Activated naive CD4-positive, alpha-beta T cell treated with anti-CD3 and anti-CD28 coated beads, Interleukin-2, amount 50 U/mL, for 72 hours (primary cell): ENCODE measurements at regions not wholly inside any gene's neighbourhood (a gene's known extent, or its start where the extent isn't known, plus 50 kb on each side); places are given as distances from the start of the nearest gene placed in this dataset.
"Not testable (repeated sequence)": the region's sequence is repeated elsewhere in the genome, so short reads cannot be mapped to it uniquely, and the experiment has no call there.

Source experiments
- ATAC-seq, 2 donors: fragments of 150-1000 bp; cut with Tn5 transposase; 2 replicates each; pipeline ENCODE4 v1.10.0; 2021; ENCODE audit warnings: mild to moderate bottlenecking in 2 of 2, moderate library complexity in 2 of 2
- DNase-seq, 2 donors: peaks; one replicate each; pipeline ENCODE4 v3.0.0; 2021 to 2022; ENCODE audit warnings: low spot score in 2 of 2
- H3K27ac Mint-ChIP-seq, 2 donors: one replicate each; pipeline ENCODE4 v1.8.0; 2022; ENCODE audit warnings: mild to moderate bottlenecking in 2 of 2, mixed read lengths in 2 of 2
- H3K36me3 Mint-ChIP-seq, 2 donors: one replicate each; pipeline ENCODE4 v1.8.0; 2022; ENCODE audit warnings: mixed read lengths in 2 of 2
- H3K9me3 Mint-ChIP-seq, 2 donors: one replicate each; pipeline ENCODE4 v1.8.0; 2022; ENCODE audit warnings: mixed read lengths in 2 of 2

DNA sequence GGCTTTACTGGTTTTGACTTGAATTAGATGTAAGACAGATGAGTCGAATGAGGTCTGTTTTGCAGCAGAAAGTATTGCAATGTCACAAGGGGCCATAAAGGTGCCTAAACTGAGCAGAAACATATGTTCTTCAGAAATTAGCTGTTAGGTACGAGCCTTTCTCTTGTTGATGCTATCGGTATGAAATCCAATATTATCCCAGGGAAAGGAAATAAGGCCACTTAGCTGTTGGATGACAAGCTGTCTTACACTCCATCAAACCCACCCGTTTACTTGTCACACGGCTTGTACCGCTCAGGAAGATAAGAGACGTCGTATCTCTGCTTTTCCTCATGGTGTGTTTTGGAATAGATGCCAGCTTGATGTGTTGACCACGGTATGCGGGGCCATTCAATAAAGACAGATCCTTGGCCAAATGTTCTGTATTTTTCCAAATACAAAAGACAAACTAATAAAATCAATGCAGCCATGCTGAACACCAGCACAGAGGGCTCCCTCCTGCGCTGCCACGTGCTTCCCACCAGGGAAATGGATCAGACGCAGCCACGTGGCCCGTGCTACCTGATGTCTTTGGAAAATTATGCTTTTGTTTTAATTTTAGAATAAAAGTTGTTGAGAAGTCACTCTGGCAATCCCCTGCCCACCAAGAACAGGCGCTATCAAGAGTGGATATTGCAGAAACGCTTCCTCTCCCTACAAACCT, 255.9 kb upstream of the SULF2 start:
- Mint-ChIP-seq H3K36me3 (no peaks in the 10 kb centered on the region), H3K27ac (no peak overlapping the region), H3K9me3 (peaks cover 0 to 3% of the 10 kb centered on the region in 2 donors)
- no peak for DNase-seq
- no peak for ATAC-seq

DNA sequence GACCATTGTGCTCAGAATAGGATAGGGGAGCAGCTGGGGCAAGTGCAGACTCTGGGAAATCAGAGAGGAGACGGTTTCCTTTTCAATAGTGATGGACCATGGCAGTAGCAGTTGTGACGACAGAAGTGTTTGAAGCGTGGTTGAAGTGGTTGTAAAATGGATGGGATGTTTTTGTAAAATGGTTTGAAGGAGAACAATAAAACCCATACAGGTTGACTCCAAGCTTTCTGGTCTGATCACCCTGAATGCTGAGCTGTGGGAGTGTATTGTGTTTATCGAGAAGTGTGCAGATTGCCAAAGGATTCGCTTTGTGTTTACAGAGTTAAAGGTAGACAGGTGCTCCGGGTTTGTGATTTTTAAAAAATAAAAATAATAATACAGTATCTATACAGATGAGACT, 255.2 kb upstream of the SULF2 start:
- peaks cover 0 to 3% of the 10 kb centered on the region in 2 donors for H3K9me3 Mint-ChIP-seq
- ATAC-seq: no peak
- no peak for DNase-seq
- H3K36me3 Mint-ChIP-seq: no peaks in the 10 kb centered on the region
- no peak overlapping the region for H3K27ac Mint-ChIP-seq

DNA sequence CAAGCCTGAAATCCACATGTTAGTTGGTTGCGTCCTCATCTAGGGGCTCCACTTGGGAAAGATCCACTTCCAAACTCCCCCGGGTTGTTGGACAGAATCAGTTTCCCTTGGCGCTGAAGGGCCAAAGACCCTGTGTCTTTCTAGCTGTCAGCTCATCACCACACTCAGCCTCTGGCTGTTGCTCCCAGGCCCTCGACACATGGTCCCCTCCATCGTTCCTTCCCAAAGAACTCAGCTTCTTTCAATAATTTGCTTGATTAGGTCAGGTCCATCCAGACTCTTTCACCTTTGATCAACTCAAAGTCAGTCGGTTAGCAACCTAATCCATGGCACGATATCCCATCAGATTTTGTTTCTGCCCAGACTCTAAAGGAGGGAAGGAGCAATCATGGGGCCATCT, 254.8 kb upstream of the SULF2 start:
- H3K27ac Mint-ChIP-seq: no peak overlapping the region
- no peak for DNase-seq
- ATAC-seq: no peak
- H3K36me3 Mint-ChIP-seq: no peaks in the 10 kb centered on the region
- H3K9me3 Mint-ChIP-seq: peaks cover 0 to 3% of the 10 kb centered on the region in 2 donors

DNA sequence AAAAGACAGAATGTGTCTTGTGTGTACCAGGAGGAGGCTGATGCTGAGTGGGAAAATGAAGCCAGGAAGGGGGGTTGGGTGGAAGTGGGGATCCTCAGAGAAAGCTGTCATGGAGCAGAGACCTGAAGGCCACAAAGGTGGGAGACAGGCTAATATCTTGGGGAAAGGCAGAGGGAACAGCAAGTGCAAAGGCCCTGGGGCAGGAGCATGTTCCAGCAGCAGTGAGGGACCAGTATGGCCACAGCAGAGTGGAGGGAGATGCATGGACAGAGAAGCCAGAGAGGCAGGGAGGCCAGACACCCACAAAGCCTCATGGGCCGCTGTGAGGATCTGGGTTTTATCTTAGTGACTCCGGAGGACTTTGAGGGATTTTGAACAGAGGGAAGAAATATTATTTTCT, 254.2 kb upstream of the SULF2 start:
- Mint-ChIP-seq H3K9me3 (peaks cover 0 to 3% of the 10 kb centered on the region in 2 donors), H3K27ac (no peak overlapping the region), H3K36me3 (no peaks in the 10 kb centered on the region)
- no peak for DNase-seq
- ATAC-seq: no peak

DNA sequence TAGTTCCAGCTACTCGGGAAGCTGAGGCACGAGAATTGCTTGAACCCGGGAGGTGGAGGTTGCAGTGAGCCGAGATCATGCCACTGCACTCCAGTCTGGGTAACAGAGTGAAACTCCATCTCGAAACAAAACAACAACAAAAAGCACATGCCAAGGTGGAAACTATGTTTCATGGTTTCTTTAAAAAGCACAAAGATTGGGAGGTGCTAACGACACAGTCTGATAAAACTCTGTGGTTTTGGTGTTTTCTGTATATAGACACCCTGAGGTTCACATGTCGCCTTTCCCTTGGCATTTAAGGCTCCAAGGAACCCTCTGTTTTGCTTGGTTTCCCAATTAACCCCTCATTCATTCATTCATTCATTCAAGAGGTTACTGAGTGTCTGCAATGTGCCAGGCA, 253.4 kb upstream of the SULF2 start:
- DNase-seq (no peak), ATAC-seq (no peak)
- Mint-ChIP-seq H3K27ac (no peak overlapping the region), H3K36me3 (no peaks in the 10 kb centered on the region), H3K9me3 (peaks cover 0 to 3% of the 10 kb centered on the region in 2 donors)

DNA sequence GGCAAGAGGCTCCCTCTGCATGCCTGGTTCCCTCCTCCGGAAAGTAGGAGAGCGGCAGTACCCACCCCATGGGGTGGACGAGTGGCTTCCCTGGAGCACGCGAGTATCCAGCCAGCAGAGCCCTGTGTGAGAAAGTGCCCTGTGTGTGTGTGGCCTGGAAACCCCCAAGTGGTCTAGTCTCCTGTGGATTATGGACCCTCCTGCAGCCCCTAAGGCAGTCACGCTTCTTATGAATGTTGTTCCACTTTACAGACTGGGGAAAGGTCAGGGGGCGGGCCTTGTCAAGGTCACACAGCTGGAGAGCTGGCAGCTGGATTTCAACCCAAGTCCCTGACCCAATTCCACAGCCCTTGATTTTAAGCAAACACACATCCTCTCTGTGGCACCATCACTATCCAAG, 252.5 kb upstream of the SULF2 start:
- not testable (repeated sequence) for ATAC-seq, H3K9me3 Mint-ChIP-seq, H3K27ac Mint-ChIP-seq, DNase-seq, H3K36me3 Mint-ChIP-seq

DNA sequence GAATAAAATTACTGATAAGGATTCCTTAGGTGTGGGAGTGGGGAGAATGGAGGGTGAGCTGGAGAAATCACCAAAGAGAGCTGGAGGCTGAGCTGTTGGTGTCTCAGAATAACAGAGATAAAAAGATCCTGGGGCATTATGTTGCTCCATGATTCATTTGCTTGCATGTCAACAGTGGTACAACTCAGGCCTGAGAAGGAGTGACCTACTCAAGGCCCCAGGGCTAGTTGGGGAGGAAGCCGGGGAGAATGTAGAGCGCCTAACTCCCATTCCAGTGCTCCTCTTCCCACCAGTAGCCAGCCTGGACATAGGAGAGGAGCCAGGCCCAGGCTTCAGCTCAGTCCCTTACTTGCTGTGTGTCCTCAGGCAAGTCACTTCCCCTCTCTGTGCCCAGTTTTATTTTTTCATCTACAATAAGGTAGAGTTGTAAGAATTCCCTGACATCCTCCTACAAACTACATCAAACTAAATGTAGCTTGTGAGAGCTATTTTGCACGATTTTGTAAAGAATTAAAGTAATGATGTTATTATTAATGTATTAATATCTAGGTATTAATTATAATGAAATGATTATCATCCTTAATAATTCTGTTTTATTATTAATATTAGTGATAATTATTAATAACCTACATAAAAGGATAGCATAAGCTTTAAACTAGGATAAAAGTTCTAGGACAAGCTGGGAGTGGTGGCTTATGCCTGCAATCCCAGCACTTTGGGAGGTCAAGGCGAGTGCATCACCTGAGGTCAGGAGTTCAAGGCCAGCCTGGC, 250.9 kb upstream of the SULF2 start:
- H3K36me3 Mint-ChIP-seq: no peaks in the 10 kb centered on the region
- ATAC-seq (no peak), DNase-seq (no peak)
- no peak overlapping the region for H3K27ac Mint-ChIP-seq
- H3K9me3 Mint-ChIP-seq: peaks cover 0 to 3% of the 10 kb centered on the region in 2 donors

DNA sequence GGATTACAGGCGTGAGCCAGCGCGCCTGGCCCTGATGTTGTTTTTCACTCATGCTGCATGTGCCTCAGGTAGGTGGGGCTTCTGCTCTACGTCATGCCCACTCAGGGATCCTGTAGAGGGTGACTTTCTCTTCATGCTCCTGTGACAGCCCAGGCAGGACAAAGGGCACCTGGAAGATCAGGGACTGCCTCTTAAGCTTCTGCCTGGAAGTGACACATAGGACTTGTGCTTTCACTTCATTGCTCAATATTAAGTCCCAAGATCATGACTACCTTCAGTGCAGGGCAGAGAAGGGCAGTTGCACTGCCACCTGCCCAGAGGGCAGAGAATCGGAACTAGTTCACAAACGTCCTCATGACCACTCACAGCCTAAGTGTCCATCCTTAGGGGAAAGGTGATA, 249.5 kb upstream of the SULF2 start:
- DNase-seq (no peak), ATAC-seq (no peak)
- Mint-ChIP-seq H3K27ac (no peak overlapping the region), H3K9me3 (no peaks in the 10 kb centered on the region), H3K36me3 (no peaks in the 10 kb centered on the region)

DNA sequence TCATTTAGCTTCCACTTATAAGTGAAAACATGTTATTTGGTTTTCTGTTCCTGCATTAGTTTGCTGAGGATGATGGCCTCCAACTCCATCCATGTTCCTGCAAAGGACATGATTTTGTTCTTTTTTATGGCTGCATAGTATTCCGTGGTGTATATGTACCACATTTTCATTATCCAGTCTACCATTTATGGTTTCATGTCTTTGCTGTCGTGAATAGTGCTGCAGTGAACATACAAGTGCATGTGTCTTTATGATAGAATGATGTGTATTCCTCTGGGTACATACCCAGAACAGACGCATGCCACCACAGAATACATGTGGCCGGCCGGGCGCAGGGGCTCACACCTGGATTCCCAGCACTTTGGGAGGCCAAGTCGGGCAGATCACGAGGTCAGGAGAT, 247.7 kb upstream of the SULF2 start:
- H3K36me3 Mint-ChIP-seq, H3K27ac Mint-ChIP-seq, H3K9me3 Mint-ChIP-seq, DNase-seq, ATAC-seq: not testable (repeated sequence)

DNA sequence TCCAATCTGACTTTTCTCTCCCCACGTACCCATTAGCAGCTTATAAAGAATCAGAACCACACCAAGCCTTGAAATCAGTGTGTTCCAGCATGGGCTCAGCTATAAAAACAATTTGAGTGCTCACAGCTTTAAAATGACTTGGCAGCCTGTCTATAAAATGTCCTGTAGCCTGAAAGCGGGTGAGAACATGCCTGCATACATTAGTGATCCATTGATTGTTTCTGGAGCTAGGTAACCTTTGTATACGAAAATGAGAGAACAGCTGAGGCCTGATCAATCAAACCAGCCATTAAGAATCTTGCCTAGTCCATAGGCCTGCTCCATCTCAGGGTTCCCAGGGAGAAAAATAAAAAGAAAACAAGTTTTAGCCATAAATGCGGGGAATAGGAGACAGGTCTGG, 245.8 kb upstream of the SULF2 start:
- Mint-ChIP-seq H3K9me3 (no peaks in the 10 kb centered on the region), H3K36me3 (no peaks in the 10 kb centered on the region), H3K27ac (no peak overlapping the region)
- no peak for DNase-seq
- ATAC-seq: no peak

DNA sequence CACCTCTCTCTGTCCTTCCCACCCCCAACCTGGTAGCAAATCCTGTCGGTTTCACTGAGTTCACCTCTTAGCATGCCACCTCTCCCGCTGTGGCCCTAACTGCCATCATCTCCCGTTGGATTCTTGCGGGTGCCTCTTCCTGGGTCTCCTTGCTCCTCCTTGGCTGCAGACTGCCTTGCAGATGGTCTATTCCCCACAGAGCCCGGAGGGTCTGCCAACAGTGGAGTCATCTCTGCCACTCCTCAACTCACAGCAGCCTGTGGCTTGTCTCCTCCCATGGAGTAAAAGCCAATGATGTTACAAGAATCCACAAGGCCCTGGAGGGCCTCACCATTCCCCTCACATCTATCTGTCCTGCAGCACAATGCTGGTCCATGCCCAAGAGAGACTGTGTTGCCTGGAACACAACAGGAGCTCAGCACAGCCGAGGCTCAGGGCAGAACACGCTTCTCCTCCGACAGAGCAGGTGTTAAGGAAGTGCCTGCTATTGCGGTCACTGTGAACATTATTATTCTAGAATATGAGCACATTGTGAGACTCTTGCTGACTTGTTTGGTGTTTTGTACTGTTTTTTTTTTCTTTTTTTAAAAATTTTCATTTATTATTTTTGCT, 241.8 kb upstream of the SULF2 start:
- DNase-seq: no peak
- no peak for ATAC-seq
- Mint-ChIP-seq H3K27ac (no peak overlapping the region), H3K36me3 (no peaks in the 10 kb centered on the region), H3K9me3 (no peaks in the 10 kb centered on the region)

DNA sequence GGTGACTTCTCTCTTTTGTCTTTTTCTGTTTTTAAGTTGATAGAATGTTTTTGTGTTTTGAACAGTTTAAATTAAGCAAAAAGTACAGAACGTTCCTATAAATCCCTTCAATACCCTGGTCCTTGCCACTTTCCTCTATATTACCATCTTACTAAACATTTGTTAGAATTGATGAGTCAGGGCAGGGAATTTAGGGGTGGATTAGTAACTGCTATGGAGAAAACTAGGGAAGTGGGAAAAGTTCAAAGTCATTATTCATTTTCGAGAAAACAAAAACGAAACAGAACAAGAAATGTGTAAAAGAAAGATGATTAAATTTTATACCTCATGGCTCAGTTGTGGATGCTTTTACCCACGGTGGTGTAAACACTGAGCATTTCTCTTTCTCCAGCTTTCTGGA, 240.4 kb upstream of the SULF2 start:
- no peak for ATAC-seq
- no peak for DNase-seq
- Mint-ChIP-seq H3K9me3 (no peaks in the 10 kb centered on the region), H3K27ac (no peak overlapping the region), H3K36me3 (no peaks in the 10 kb centered on the region)

DNA sequence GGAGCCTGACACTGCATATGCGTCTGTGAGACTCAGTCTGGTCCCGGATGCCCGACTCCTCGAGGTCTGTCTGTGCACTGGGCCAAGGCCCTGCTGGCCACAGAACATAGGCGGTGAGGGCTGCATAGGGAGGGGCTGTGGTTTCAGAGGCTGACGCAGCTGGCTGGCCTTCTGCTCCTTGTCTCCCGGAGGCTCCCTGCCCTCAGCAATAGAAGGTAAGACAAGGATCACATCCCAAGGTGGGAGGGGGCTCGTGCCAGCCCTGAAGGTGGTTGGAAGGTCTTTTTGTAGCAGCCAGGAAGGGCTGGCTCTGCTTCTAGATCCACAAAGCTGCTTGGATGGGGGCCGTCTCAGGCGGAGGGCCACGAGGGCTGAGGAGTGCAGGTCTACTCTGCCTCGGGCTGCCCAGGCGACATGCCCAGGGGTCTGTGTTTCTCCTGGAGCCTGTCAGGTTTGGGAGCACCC, 239.8 kb upstream of the SULF2 start:
- ATAC-seq (no peak), DNase-seq (no peak)
- Mint-ChIP-seq H3K36me3 (no peaks in the 10 kb centered on the region), H3K27ac (no peak overlapping the region), H3K9me3 (no peaks in the 10 kb centered on the region)

DNA sequence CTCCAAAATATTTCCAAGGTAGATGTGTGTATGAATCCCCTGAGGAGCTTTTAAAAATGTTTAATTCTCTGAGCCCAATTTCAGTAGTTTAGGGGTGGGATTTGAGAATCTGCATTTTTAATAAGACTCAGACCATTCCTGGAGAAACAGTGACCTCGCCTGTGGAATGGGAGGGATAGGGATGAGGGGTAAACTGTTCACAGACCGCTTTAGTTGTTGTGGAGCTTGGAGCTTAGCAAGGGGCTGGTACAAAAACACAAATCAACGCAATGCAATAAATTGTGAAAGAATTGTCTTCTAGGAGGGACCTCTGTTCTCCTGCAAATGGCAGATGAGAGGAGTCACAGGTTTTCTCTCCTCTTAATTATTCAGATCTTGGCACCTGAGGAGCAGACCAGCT, 239.3 kb upstream of the SULF2 start:
- Mint-ChIP-seq H3K9me3 (no peaks in the 10 kb centered on the region), H3K36me3 (no peaks in the 10 kb centered on the region), H3K27ac (no peak overlapping the region)
- ATAC-seq: no peak
- no peak for DNase-seq

DNA sequence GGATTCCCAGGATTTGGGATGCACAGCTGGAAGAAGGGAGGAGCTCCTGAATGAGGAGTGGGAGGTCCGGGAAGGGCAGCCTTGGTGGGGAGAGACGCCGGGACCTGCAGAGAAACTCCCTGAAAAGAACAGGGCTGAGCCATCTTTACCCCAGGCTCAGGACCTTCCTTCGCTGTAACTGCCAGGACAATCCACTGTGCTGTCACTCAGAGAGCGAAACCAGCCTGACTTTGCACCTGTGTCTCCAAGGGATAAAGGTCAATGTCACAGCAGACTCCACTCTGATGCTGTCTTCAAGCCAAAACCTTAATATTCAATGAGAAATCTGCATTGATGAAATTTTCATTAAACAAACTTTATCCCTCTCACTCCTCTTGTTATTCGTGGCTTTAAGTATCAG, 235.4 kb upstream of the SULF2 start:
- H3K27ac Mint-ChIP-seq, ATAC-seq, H3K36me3 Mint-ChIP-seq, DNase-seq, H3K9me3 Mint-ChIP-seq: not testable (repeated sequence)

DNA sequence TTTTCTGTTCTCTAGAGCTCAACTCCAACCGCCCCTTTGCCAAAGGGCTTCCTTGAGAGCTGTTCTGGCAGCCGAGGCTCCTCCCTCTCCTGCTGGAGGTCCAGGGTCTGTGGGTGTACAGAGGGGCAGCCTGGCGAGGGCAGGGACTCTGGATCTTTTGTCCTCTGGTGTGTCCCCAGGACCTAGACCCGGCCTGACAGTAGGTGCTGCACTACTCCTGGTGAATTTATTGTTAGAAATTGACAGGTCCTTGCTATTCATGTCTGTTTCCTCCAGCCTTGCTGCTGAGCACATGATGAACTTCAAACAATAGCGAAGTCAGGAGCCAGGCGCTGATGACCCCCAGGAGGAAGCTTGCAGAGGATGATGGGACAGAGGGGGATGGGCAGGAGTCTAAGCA, 234.7 kb upstream of the SULF2 start:
- Mint-ChIP-seq H3K36me3 (no peaks in the 10 kb centered on the region), H3K27ac (no peak overlapping the region), H3K9me3 (peaks cover 0 to 5% of the 10 kb centered on the region in 2 donors)
- no peak for DNase-seq
- ATAC-seq: no peak

DNA sequence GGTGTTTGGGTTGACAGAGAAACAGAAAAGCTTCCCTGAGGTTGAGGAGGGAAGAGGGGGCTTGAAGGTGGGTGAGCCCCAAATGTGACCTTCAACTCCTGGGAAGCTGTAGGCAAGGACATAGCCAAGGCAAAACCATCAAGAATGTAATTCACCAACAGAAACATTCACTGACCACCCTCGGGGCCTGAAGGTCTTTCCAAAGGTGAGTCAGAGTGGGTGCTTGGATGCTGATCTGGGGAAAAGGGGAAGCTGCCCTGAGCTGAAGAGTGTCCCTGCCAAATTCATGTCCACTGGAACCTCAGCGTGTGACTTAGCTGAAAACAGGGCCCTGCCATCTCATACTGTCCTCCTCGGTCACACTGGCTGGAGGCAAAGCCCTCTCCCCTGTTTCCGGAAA, 234.2 kb upstream of the SULF2 start:
- ATAC-seq: no peak

More for the DNA sequence above, 234.2 kb upstream of the SULF2 start:
- no peaks in the 10 kb centered on the region for H3K36me3 Mint-ChIP-seq
- peak overlapping the region in 1 of 2 donors; percentile 3 for H3K27ac Mint-ChIP-seq
- DNase-seq: no peak
- H3K9me3 Mint-ChIP-seq: peaks cover 0 to 5% of the 10 kb centered on the region in 2 donors
